SKM-1 (cell line): ENCODE measurements at regions not wholly inside any gene's neighbourhood (a gene's known extent, or its start where the extent isn't known, plus 50 kb on each side); places are given as distances from the start of the nearest gene placed in this dataset.

Experiments
- DNase-seq: peaks from one replicate; lab custom pipeline; 2025; ENCODE audit not compliant: unreplicated experiment; lab: John Stamatoyannopoulos, UW

DNA sequence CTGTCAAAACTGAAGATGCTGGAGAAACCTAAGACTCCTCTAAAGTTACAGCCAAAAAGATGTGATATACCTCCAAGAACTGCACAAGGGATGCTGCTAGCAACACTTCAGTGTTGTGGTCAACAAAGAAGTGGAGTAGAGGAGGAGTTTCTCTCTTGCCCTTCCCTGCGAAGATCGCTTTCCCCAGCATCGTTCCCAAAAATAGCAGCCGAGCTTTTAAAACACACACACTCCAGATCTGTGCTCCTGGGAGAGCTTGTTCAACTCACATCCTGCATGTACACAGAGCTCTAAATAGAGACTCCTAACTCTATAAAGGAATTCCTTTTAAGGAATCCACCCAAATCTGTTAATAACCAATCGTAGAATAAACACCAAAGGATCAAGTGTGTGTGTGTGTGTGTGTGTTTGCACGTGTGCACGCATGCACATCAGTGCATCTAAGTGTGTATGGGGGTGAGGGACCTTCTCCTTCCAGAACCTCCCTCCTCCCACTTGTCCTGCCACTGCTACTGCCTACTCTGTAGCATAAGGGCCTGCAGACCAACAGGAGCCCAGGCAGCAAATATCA is 58.5 kb downstream of the PSMG1 start:
- DNase-seq = no peak

DNA sequence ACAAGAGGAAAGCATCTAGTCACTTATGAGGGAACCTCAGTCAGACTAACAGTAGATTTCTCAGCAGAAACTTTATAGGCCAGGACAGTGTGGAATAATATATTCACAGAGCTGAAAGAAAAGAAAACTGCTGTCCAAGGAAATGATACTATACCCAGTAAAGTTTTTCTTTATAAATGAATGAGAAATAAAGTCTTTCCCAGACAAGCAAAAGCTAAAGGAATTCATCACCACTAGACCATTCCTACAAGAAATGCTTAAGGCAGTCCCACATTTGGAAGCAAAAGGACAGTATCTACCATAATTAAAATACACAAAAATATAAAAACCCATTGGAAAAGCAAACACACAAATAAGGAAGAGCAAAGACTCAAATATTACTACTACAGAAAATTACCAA is 59.9 kb downstream of the PSMG1 start:
- DNase-seq = no peak

DNA sequence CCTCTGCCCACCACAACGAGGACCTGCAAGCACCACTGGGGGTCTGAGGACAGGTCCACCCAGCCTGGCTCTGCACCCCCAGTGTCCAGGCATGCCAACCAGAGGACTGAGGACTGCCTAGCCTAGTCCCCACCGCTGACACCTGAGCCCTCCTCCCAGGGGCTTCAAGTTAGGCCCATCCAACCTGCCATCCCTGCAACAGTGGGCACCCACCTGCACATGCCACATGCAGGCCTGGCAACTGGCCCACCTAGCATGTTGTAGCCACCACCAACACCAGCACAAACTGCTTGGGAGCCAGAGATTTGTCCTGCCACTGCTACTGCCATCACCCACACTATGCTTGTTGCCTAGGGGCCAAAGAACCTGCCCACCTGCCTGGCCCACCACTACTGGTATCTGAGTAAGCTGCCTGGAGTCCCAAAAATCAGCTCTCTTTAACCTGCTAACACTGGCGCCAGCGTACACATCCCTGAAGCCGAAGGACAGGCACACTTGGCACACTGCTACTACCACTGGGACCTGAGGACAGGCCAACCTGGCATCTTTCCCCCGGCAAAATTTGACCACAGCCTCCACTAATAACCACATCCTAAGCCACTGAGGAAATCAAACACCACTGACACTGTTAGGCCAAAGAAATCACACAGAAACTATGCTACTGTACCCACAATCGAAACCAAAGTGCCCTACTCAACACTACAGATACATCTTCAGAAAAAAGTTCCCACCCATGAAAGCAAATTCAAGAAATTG is 61.5 kb downstream of the PSMG1 start:
- DNase-seq = no peak

DNA sequence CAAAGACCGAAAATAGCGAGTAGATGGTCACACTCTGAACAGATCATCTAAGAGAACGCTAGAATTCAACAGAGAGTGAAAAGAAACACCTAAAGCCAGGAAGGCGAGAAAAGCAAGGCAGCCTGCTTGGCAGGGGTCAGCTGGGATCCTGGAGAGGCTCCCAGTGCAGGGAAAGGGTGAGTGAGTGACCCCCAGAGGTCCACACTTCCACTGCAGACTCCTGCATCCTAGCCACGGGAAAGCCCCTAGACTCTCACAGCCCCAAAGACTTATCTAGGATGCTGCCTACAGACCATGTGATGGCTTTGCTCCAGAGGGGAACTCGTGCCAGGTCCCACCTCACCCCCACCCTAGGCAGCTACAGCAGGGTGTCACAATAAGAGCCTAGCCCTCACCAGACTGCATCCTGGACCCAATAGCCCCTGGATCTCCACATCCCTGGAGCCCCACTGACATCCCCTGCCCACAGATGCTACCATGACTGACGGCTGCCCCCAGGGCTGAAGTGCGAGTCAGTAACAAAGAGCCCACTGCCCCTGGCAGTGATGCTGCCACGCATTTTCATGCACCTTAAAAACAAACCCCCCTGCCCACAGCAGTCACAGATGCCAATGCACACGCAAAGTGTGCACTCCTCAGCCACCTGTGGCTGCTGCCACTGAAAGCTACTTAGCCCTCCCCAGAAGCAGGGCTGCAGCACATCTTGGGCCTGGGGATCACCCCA is 62.2 kb downstream of the PSMG1 start:
- DNase-seq = no peak

DNA sequence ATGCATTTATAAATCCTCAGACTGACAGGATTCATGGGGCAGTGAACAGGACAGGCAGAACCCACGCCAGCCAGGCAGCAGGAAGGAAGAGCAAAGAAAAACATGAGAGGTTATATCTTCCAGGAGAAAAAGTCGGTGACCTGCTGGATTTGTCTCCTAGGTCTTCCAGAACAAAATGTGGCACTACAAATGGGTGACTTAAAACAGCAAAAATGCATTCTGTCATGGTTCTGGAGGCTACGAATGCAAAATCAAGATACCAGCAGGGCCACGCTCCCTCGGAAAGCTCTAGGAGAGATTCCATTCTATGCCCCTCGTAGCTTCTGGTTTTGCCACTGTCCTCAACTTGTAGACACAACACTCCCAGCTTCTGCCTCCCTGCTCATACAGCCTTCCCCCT is 63.4 kb downstream of the PSMG1 start:
- DNase-seq = no peak

DNA sequence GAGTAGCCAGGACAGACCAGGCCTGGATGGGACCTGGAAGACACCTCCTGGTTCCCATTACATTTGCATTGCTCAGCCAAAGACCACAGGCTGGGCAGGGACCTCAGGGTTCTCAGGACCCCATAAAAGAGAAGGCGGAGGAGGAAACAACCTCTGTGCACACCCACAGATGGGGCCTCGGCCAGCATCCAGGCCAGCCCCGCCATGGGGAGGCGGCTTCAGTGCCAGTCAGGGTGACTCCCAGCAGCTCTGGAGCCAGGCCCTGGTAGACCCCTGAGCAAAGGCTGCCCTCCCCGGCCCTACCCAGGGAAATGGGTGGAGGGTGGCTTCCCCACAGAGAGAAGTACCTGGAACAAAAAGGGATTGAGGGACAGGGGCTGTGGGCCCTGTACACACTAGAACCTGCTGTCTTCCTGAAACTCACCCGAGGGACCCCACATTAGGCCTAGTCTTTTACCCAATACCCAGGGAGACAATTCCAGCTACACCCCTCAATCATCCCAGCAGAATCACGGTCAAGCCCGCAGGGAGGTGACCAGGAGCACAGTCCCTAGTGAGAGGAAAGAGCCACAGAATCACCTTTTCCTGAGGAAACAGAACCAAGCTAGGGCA is 64.5 kb downstream of the PSMG1 start:
- no peak for DNase-seq

DNA sequence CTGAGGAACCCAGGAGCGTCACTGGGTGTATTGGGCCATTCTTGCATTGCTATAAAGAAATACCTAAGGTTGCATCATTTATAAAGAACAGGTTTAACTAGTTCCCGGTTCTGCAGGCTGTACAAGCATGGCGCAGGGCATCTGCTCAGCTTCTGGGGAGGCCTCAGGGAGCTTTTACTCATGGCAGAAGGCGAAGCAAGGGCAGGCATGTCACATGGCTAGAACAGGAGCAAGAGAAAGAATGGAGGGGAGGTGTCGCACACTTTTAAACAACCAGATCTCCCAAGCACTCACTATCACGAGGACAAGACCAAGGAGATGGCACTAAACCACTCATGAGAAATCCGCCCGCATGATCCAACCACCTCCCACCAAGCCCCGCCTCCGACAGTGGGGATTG is 65.2 kb downstream of the PSMG1 start:
- DNase-seq = no peak

DNA sequence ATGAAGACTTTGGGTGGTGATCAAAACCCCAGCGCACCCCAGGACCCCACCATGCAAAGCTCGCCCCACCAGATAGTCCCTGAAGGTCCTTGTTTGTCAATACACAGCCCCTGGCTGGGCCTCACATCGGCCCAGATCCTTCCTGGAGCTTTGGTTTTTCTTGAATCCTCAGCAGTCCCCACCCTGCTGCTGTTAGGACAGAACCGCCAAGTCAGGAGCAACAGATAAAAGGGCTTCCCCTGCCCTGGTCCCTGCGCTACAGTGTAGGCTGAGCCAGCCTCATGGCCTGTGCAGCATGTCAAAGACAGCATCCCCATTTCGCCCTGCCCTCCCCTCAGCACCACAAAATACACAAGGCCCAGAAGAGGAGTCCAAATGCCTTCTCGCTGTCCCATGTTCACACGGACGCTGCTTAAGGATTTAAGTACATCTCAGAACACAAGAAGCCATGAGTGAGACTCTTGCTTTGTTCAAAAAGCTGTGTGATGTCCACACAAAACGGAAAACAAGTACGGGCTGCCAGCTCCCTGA is 65.7 kb downstream of the PSMG1 start:
- DNase-seq = no peak

DNA sequence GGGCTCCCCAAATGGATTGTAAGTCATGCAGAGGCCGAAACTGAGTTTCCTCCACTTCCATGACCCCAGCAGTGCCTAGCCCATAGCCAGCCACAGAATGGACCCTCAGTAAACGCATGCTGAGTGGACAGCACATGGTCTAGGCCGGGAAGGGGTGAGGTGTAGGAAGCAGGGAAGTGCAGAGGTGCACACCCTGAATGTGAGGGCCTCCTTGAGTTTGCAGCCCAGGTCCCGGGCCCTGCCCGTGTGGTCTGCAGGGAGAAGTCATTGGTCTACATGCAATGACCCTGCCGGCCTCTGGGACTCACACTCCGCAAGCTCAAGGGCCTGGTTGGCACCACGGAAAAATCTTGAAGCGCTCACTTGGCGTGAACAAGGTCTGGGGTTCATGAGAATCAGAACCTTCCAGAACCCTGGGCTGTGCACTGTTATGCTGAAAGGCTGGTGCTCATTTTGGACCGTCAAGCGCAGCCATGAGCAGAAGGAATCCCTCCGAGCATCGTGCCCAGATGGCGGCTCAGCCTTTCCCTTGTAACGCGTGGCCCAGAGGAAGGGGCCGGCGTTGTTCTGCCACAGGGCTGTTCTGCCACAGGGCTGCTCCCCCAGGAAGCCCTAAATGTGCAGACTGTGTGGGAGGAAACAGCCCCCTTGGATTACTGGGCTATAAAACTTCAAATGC is 66.4 kb downstream of the PSMG1 start:
- DNase-seq = no peak

DNA sequence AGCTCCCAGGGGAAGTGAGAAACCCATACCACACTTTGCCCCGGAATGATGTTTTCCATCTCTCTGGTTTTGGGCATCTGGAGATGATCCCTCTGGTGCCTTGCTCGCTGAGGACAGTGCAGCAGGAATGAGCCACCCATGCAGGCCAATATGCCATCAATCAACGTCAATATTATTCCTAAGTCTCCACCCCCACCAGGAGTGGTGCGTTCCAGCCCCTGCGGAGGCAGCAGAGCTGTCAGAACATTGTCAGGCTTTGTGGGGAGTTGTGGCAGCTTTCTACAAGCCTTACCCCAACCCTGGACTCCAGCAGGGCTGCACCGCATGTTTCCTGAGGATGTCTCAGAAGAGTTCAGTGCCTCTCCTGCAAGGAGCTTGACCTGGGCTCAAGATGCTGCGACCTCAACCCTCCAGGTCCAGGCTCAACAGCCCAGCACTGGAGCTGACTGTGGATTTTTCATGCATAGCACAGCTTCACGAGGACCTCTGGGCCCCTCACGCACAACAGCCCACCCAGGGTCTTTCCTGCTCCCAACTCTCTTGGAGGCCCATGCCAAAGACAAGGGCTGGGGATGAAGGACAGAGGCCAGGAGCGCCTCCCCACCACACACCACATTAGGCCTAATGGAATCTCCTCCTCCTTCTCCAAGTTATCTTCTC is 67.5 kb downstream of the PSMG1 start:
- no peak for DNase-seq

DNA sequence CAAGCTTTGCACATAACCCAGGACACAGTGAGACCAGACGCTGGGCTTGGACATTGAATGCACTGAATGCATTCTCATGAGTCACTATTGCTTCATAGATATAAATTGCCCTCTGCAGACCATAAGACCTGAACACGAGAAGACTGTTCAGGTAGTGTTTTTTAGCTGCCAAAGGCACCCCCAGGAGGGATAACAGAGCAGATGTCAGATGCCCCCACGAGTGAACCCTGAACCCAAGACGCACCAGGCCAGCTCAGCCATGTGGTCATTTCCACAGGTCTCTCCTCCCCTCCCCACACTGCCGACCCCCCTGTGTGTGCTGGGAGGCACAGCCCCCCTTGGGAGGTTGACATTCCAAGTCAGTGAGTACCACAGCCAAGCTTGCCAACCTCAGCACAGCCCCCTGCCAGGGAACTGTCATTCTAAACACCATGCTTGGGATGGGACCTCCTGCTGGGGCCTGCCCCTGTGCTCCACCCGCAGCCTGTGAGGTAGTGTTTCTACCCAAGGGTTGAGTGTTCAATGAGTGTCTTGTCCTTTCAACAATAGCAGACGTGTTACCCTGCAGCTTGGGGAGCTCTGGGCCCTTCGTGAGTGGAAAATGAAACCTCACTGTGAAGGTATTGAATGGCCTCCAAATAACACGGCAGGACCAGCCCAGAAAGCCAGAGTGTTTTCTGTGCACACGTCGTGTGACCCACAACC is 68.2 kb downstream of the PSMG1 start:
- no peak for DNase-seq

DNA sequence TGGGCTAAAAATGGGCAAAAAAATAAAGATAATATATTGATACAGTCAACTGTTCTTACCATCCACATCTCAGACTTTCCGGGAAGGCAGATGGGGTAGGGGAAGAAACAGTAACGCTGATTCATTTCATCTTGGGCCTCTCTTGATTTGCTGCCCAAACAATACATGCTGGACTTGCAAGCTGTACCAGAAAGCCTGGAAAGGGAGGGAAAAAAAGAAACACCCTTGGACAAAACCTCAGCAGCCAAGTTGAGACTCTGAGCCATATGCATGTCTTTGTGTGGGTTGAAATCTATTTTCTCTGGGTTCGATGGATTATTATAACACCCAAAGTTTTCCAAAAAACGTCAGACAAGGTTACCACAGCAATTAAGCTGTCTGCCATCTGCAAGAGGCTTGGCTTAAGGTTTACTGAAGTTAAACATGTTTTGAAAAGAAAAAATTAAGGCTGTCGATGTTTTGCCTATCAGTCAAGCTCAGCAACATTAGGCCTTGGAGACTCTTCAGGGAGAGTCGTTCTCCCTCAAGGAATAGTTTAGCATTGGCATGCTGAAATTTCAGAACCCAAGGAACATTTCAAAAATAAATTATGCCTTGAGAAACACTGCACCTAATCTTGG is 71.2 kb downstream of the PSMG1 start:
- DNase-seq = no peak

DNA sequence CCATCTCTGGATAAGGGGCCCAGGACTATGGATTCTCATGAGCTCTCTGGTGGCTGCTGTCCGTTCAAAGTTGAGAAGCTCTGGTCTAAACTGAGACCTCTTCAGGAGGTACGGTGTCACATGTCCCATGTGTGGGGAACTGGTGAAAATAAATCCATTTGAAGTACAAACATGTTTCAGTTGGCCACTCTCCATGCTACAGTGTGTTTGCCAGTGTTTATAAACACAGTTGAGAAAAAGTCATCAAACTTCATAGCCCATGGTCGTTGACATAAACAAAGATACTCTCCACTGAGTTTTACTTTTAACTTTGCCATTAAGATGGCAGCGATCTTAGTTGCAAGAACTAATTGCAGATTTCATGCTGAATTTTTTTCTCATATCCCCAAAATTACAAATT is 72.8 kb downstream of the PSMG1 start:
- DNase-seq = no peak

DNA sequence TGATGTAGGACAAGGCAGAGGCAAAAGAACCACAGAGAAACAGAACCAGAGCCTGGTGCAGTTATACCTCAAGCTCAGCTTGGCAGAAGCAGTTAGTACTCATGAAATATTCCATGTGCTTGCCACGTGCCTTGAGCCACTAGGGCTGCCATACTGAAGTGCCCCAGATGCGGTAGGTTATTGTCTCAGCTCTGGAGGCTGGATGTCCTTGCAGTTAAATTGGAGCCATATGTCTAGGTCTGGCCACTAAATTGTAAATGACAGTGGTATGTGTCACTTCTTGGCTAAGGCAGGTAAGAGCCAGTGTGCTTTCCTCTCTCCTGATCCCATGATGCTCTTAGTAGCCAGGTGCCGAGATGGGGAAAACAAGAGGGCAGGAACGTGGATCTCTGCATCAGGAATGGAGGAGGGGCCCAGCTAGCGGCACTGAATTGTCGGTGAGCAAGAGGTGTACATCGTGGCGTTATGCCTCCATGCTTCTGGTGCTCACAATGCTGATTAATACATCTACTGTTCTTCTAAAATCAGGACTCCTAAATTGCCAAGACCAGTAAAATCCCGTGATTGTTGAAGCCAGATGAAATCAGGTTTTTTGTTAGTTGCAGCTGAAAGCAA is 73.5 kb downstream of the PSMG1 start:
- DNase-seq = no peak

DNA sequence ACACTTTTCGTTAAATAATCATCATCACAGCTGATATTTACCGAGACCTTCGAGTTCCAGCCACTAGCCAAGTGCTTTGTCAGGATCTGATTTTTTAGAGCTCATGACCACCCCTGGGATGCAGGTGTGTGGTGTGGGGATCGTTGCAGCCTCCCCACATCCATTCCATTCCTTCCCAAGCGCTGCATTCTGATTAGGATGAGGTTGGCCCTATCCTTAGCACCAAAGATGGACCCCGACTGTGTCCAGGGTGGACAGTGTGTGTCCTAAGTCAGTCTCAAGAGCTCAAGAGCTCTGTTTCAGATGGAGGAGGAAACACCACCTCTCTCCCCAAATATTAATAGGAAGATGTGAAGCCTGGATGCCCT is 74.1 kb downstream of the PSMG1 start:
- no peak for DNase-seq

DNA sequence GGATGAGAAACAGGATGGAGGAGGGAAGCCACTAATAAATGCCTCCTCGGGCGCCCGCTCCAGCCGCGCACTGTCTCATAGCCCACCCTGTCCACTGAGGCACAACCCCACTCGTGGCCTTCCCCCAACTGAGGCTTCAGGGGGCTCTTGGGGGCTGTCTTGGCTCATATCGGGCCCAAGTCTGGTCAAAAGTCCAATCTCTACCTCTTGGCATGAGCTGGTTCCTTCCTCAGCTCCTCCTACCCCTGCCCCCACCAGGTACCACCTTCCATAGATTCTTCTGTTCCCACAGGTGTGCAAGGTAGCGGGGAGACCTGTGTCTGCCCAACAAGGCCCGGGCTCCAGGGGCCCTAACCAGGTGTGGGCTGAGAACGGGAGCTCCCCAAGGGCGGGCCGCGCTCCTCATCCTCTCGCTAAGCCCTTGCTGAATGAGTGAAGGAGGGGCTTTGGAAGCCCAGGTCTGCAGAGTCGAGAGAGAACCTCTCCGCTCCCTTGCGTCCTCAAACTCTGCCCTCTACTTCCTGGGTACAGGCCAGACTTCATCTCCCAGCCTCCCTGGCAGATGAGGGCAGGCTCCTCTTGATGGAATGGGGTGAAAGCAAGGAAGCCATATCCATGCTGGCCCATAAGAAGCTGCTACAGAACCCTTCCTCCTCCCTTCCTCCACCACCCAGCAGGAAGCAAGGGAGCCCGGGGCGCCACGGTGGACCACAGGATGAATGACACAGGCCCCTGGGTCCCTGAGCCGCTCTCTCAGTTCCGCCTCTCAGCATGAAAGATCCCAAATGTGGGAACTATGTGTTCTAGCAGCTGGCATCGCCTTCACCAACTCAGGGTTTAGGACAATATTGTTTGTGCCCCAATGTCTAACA is 74.7 kb downstream of the PSMG1 start:
- no peak for DNase-seq

DNA sequence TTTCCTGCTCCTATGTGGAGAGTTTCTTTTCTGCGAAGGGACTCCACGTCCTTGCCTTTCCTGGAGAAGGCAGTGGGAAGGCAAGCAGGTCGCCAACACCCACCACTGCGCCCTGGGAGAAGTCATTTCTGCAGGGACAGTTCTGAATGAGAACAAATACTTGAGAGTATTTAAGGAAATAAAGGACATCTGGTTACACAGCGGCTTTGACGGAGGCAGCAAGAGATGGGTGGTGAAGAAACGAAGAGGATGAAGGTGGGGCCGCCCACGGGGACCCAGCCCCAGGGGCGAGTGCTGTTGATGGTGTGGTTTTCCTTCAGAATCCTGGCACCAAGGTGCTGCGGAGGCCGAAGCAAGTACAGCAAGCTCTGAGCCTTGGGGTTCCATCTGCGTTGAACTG is 75.5 kb downstream of the PSMG1 start:
- DNase-seq = no peak

DNA sequence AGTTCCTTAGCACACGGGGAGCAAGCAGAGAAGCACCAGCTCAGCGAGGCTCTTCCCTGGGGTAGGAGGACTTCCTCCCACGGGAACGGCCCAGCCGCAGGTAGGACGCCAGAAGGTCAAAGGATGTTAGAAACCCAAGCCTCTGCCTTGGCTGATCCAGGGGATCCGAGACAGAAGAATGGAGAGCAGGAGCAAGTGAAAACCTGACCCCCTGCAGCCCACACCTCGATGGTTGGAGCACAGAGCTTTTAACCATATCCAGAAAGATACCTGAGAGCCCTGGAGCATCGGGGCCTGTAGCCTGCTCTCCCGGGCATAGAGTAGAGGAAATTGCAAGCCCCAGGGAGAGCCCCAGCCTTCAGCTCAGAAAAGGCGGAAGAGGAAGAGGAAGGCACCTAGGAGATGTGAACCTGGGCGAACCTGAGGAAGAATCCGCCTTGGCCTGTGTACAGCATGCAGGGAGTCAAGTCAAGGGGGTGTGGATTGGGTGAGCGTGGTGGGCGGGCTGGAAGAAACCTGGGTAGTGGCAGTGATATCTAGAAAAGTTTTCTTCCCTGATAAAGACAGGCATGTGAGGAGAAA is 76.3 kb downstream of the PSMG1 start:
- no peak for DNase-seq
